Loucy (cell line): ENCODE measurements at regions not wholly inside any gene's neighbourhood (a gene's known extent, or its start where the extent isn't known, plus 50 kb on each side); places are given as distances from the start of the nearest gene placed in this dataset.

ENCODE experiments used
- EZH2phosphoT487 ChIP-seq: fragments of 200-600 bp; IDR thresholded peaks from 2 replicates; pipeline ENCODE4 v1.6.1; 2018; ENCODE audit warnings: antibody characterized with exemption, mild to moderate bottlenecking, moderate library complexity, borderline replicate concordance
- TF ChIP-seq, protein P1 (sequence below): fragments of 200-600 bp; sonication (generic); conservative IDR thresholded peaks from 2 replicates; pipeline ENCODE4 v1.5.1; 2014; ENCODE audit warnings: mild to moderate bottlenecking, antibody characterized with exemption, low read length

GRCh38 chr6:93970684-93971083, 551.3 kb upstream of the EPHA7 start:
- TF ChIP-seq, protein P1, sequence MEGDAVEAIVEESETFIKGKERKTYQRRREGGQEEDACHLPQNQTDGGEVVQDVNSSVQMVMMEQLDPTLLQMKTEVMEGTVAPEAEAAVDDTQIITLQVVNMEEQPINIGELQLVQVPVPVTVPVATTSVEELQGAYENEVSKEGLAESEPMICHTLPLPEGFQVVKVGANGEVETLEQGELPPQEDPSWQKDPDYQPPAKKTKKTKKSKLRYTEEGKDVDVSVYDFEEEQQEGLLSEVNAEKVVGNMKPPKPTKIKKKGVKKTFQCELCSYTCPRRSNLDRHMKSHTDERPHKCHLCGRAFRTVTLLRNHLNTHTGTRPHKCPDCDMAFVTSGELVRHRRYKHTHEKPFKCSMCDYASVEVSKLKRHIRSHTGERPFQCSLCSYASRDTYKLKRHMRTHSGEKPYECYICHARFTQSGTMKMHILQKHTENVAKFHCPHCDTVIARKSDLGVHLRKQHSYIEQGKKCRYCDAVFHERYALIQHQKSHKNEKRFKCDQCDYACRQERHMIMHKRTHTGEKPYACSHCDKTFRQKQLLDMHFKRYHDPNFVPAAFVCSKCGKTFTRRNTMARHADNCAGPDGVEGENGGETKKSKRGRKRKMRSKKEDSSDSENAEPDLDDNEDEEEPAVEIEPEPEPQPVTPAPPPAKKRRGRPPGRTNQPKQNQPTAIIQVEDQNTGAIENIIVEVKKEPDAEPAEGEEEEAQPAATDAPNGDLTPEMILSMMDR: no peak
- TF ChIP-seq EZH2phosphoT487: no peak
